Aorta (tissue), 5 donors: ENCODE measurements at regions not wholly inside any gene's neighbourhood (a gene's known extent, or its start where the extent isn't known, plus 50 kb on each side); places are given as distances from the start of the nearest gene placed in this dataset.

Experiments
- ATAC-seq: fragments of 200-7000 bp; cut with Tn5 transposase; one replicate; pipeline ENCODE4 v1.9.1; 2022; ENCODE audit warnings: moderate library complexity; ENCODE audit not compliant: low FRiP score
- DNase-seq, 2 donors: peaks; one replicate each; pipeline ENCODE4 v3.0.0-alpha.2; 2020
- H3K27ac ChIP-seq, 2 donors: one replicate each; pipeline ENCODE4 v1.5.1; 2013; ENCODE audit warnings: low read length in 2 of 2, mild to moderate bottlenecking in 2 of 2, moderate library complexity in 2 of 2, control low read depth in 1 of 2, inconsistent platforms in 1 of 2, low read depth in 1 of 2
- H3K27me3 ChIP-seq, 2 donors: one replicate each; pipeline ENCODE4 v1.6.1; 2013; ENCODE audit warnings: control low read depth in 1 of 2, low read length in 1 of 2, mild to moderate bottlenecking in 1 of 2, moderate library complexity in 1 of 2; ENCODE audit not compliant: insufficient read depth in 2 of 2, control insufficient read depth in 1 of 2
- H3K36me3 ChIP-seq, 2 donors: one replicate each; pipeline ENCODE4 v1.6.1; 2013; ENCODE audit warnings: control low read depth in 1 of 2, low read length in 1 of 2, mild to moderate bottlenecking in 1 of 2; ENCODE audit not compliant: insufficient read depth in 2 of 2, control insufficient read depth in 1 of 2
- H3K4me1 ChIP-seq, 2 donors: one replicate each; pipeline ENCODE4 v1.6.1; 2013; ENCODE audit warnings: low read length in 2 of 2, control low read depth in 1 of 2, mild to moderate bottlenecking in 1 of 2, moderate library complexity in 1 of 2; ENCODE audit not compliant: insufficient read depth in 2 of 2, control insufficient read depth in 1 of 2
- H3K4me3 ChIP-seq, 2 donors: one replicate each; pipeline ENCODE4 v1.5.1; 2013; ENCODE audit warnings: low read length in 2 of 2, control low read depth in 1 of 2, mild to moderate bottlenecking in 1 of 2
- H3K9me3 ChIP-seq: one replicate; pipeline ENCODE4 v1.6.1; 2013; ENCODE audit warnings: mild to moderate bottlenecking, low read length; ENCODE audit not compliant: control insufficient read depth
- WGBS, 2 donors: extraction: QIAGEN DNeasy Blood & Tissue Kit; methylation state at CpG; one replicate each; pipeline ENCODE4 v1.1.7; 2013; 5-methylcytosine and 5-hydroxymethylcytosine counted together
- intact Hi-C, 2 donors: fragments of 100-400 bp; cut with DNase I; formaldehyde crosslinking; loops; one replicate each; pipeline versions ENCODE4 v1.14.2 to v1.15.0; 2022
- donor health status: healthy with polysubstance abuse.
- donor health status: Bipolar disorder and iron deficiency.
- donor health status: DM: no; HTN: no; CAD: no.
- donor health status: DM: no; HTN: no; CAD: no.
- donor health status: DM: yes; HTN: yes; CAD: no.

GRCh38 chrX:142576615-142577014 is 371.5 kb upstream of the MAGEC2 start:
- no peaks in the 10 kb centered on the region for H3K4me1 ChIP-seq
- H3K27ac ChIP-seq = no peak overlapping the region
- no peaks in the 10 kb centered on the region for H3K27me3 ChIP-seq
- no peak overlapping the region for H3K4me3 ChIP-seq
- WGBS, 2 donors = 35 to 40% methylated on average over 3 of the region's 3 CpGs
- H3K9me3 ChIP-seq = peaks cover under 1% of the 10 kb centered on the region
- DNase-seq = no peak
- H3K36me3 ChIP-seq = no peaks in the 10 kb centered on the region
- intact Hi-C loops = no loop called here
- ATAC-seq = no peak

GRCh38 chrX:142549923-142550322 is 344.8 kb upstream of the MAGEC2 start:
- DNase-seq (no peak), ATAC-seq (no peak)
- Histone ChIP-seq H3K4me1 (no peaks in the 10 kb centered on the region), H3K27ac (no peak overlapping the region), H3K27me3 (no peaks in the 10 kb centered on the region), H3K4me3 (no peak overlapping the region), H3K9me3 (no peaks in the 10 kb centered on the region), H3K36me3 (no peaks in the 10 kb centered on the region)
- intact Hi-C loops = no loop called here
- 50 to 53% methylated on average over 3 of the region's 3 CpGs for WGBS, 2 donors

GRCh38 chrX:142505839-142506238 is 300.7 kb upstream of the MAGEC2 start:
- Histone ChIP-seq H3K27me3 (no peaks in the 10 kb centered on the region), H3K27ac (no peak overlapping the region), H3K4me1 (no peaks in the 10 kb centered on the region), H3K36me3 (no peaks in the 10 kb centered on the region), H3K9me3 (no peaks in the 10 kb centered on the region), H3K4me3 (no peak overlapping the region)
- intact Hi-C loops = no loop called here
- DNase-seq = no peak
- no peak for ATAC-seq
- WGBS, 2 donors = 65 to 85% methylated on average over 3 of the region's 3 CpGs

DNA sequence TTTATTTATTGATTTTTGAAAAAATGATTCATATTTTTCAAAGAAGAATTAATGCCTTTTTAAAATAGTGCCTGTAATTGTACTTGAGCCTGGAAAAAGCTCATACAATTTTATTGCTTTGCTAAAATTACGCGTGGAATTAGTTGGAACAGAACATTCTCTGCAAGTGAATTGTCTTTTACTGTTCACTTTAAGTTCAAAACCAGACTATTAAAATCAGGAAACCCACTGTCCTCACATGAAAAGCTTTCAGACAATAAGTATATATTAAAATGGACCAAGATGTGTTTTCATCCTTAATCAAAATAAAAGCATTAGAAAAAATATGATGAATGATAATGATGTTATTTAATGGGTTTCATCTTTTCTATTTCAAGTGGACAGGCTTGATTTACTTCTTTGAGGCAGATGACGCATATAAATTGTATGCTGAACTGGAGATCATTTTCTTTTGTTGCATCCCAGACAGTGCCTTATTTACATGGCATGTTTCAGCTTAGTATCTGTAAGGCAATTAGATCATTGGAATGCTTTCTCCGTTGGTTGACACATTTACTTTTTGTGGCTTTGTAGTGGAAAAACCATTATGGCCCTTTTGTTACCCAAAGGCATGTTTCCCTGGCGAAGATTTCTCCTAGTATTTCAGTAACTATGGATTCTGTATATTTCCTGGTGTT is 299.0 kb upstream of the MAGEC2 start:
- H3K4me1 ChIP-seq = no peaks in the 10 kb centered on the region
- no peak overlapping the region for H3K4me3 ChIP-seq
- intact Hi-C loops = no loop called here
- ATAC-seq (no peak), DNase-seq (no peak)
- H3K27ac ChIP-seq = no peak overlapping the region
- H3K36me3 ChIP-seq = no peaks in the 10 kb centered on the region
- H3K9me3 ChIP-seq = no peaks in the 10 kb centered on the region
- WGBS, 2 donors = 72 to 89% methylated on average over 5 of the region's 5 CpGs
- no peaks in the 10 kb centered on the region for H3K27me3 ChIP-seq

GRCh38 chrX:142502441-142502840 is 297.4 kb upstream of the MAGEC2 start:
- Histone ChIP-seq H3K27me3 (no peaks in the 10 kb centered on the region), H3K4me3 (no peak overlapping the region), H3K27ac (no peak overlapping the region), H3K36me3 (no peaks in the 10 kb centered on the region), H3K4me1 (no peaks in the 10 kb centered on the region), H3K9me3 (no peaks in the 10 kb centered on the region)
- no peak for DNase-seq
- WGBS, 2 donors = 7 to 24% methylated on average over 2 of the region's 2 CpGs
- intact Hi-C loops = no loop called here
- no peak for ATAC-seq

GRCh38 chrX:142499992-142500391 is 294.9 kb upstream of the MAGEC2 start:
- Histone ChIP-seq H3K9me3 (no peaks in the 10 kb centered on the region), H3K4me1 (no peaks in the 10 kb centered on the region), H3K36me3 (no peaks in the 10 kb centered on the region), H3K27ac (no peak overlapping the region), H3K4me3 (no peak overlapping the region), H3K27me3 (no peaks in the 10 kb centered on the region)
- no peak for DNase-seq
- 92 to 97% methylated on average over 3 of the region's 3 CpGs for WGBS, 2 donors
- intact Hi-C loops = no loop called here
- ATAC-seq = no peak

GRCh38 chrX:142483965-142484364 is 278.9 kb upstream of the MAGEC2 start:
- Histone ChIP-seq H3K27ac (no peak overlapping the region), H3K36me3 (no peaks in the 10 kb centered on the region), H3K27me3 (no peaks in the 10 kb centered on the region), H3K4me1 (no peaks in the 10 kb centered on the region), H3K4me3 (no peak overlapping the region), H3K9me3 (no peaks in the 10 kb centered on the region)
- no peak for DNase-seq
- WGBS, 2 donors = 66 to 77% methylated on average over 2 of the region's 2 CpGs
- no peak for ATAC-seq
- intact Hi-C loops = no loop called here

GRCh38 chrX:142446349-142446748 is 241.3 kb upstream of the MAGEC2 start:
- no peak for DNase-seq
- no peaks in the 10 kb centered on the region for H3K27me3 ChIP-seq
- ATAC-seq = no peak
- no peaks in the 10 kb centered on the region for H3K9me3 ChIP-seq
- no peak overlapping the region for H3K4me3 ChIP-seq
- WGBS, 2 donors = 72% methylated on average over 3 of the region's 3 CpGs
- intact Hi-C loops = no loop called here
- no peaks in the 10 kb centered on the region for H3K36me3 ChIP-seq
- H3K27ac ChIP-seq = no peak overlapping the region
- no peaks in the 10 kb centered on the region for H3K4me1 ChIP-seq

DNA sequence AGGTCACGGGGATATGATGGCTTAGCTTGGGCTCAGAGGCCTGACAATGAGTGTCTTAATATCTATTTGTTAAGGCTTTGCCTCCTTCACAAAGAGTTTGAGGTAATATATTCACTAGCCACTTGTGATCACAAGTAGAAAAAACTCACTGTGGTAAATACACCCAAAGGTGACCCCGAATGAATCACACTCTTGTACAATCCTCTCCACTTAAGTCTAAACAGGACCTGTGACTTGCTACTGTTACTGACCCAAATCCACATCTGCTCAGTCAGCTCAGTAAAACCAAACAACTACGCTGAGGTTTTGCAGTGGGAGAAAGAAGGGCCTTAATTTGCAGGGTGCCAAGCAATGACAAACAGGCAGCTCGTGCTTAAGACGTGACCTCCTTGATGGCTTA is 223.8 kb upstream of the MAGEC2 start:
- intact Hi-C loops = no loop called here
- Histone ChIP-seq H3K4me3 (no peak overlapping the region), H3K27me3 (no peaks in the 10 kb centered on the region), H3K9me3 (no peaks in the 10 kb centered on the region), H3K4me1 (no peaks in the 10 kb centered on the region), H3K36me3 (no peaks in the 10 kb centered on the region), H3K27ac (no peak overlapping the region)
- WGBS, 2 donors = 79% methylated on average over 5 of the region's 5 CpGs
- ATAC-seq (no peak), DNase-seq (no peak)
